AG09319 (cell line): ENCODE measurements at regions not wholly inside any gene's neighbourhood (a gene's known extent, or its start where the extent isn't known, plus 50 kb on each side); places are given as distances from the start of the nearest gene placed in this dataset.

Experiments
- DNase-seq: peaks from one replicate; pipeline ENCODE4 v3.0.0-alpha.2; 2010; ENCODE audit warnings: low read depth; ENCODE audit errors: extremely low read depth
- TF ChIP-seq, protein P1 (sequence below): IDR thresholded peaks from 2 replicates; pipeline ENCODE4 v1.5.1; 2011; ENCODE audit warnings: low read depth, mild to moderate bottlenecking, inconsistent platforms, low read length, moderate library complexity

DNA sequence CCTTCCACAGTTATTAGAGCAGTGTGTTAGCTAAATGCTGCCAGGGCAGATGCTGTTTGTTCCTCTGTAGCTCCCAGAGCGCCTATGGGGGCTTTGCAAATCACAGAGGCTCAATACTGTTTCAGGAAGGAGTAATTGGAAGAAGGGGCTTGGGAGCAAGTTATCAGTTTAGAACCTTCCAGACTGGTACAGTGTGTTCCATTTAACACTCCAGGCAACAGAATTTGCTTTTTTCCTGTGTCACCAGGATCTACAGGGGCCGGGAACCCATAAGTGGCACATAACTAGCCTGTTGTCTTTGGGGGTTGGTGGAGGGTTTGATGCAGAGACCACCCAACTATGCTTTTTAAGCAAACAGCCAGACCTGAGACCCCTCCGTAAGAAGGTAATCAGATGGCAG lies 307.3 kb upstream of the KCNN2 start:
- TF ChIP-seq, protein P1, sequence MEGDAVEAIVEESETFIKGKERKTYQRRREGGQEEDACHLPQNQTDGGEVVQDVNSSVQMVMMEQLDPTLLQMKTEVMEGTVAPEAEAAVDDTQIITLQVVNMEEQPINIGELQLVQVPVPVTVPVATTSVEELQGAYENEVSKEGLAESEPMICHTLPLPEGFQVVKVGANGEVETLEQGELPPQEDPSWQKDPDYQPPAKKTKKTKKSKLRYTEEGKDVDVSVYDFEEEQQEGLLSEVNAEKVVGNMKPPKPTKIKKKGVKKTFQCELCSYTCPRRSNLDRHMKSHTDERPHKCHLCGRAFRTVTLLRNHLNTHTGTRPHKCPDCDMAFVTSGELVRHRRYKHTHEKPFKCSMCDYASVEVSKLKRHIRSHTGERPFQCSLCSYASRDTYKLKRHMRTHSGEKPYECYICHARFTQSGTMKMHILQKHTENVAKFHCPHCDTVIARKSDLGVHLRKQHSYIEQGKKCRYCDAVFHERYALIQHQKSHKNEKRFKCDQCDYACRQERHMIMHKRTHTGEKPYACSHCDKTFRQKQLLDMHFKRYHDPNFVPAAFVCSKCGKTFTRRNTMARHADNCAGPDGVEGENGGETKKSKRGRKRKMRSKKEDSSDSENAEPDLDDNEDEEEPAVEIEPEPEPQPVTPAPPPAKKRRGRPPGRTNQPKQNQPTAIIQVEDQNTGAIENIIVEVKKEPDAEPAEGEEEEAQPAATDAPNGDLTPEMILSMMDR = no peak
- no peak for DNase-seq

- TF ChIP-seq, protein P1 = no peak
- DNase-seq = no peak
Measured at GRCh38 chr5:114055318-114056184, 306.3 kb upstream of the KCNN2 start.

- no peak for DNase-seq
- TF ChIP-seq, protein P1 = no peak
Measured at GRCh38 chr5:114056185-114056538, 305.7 kb upstream of the KCNN2 start.

- no peak for DNase-seq
Measured at GRCh38 chr5:114060866-114061265, 301.0 kb upstream of the KCNN2 start.

DNA sequence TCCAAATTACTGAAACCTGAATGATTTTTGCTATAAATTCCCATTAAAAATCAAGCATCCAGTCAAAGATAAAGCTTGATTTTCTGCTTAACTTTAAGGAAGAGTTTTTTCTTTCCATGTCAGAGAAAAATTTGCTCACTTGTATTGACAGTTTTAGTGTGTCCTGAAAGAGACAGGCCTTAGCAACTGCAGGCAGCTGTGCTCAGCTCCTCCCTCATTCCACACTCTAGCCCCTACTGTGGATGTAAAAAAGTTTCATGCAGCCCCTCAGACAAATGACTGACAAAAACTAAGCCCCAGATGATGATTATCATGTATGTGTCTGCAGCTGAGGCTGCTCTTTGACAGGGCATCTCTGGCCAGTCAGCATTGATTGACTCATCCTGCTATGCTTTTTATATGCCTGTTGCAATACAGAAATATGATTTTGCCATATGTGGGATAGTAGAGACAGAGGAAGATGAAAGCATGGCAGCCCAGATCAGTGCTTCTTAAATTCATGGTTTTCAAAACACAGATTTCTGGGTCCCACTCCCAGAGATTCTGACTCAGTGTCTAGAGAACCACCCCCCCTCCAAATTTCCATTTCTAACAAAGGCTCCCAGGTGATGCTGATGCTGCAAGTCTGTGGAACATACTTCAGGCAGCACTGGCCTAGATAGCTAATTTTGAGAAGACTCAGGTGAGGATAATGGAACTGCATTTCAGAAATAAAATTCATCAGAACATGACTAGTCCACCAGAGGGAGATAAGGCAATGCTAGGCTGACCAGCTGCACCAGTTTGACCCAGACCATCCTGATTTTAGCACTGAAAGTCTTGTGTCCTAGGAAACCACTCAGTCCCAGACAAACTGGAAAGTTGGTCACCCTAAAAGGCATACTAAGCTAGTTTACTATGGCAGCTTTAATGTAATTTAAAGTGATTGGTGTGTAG lies 298.7 kb upstream of the KCNN2 start:
- DNase-seq = no peak
- TF ChIP-seq, protein P1 = no peak

More at GRCh38 chr5:114060866-114061265, 301.0 kb upstream of the KCNN2 start:
- TF ChIP-seq, protein P1 = no peak

DNA sequence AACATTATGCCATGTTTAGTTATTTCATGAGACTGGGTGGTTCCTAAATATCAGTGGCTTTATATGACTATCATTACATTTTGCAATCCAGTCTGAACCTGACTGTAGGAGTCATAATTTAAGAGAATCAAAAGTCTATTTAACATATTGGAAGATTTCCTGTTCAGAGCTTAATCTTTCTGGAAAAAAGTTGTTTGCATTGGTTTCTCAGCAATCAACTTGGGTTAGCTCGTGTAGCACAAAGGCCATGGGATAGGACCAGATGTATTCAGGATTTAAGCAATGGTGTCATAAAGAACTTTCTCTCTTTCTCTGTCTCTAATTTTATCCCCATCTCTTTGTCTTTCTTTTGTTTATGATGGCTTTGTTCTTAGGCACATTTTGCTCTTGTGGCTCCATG lies 296.0 kb upstream of the KCNN2 start:
- TF ChIP-seq, protein P1 = no peak
- DNase-seq = no peak
